ENCODE measurements at regions not wholly inside any gene's neighbourhood (a gene's known extent, or its start where the extent isn't known, plus 50 kb on each side); places are given as distances from the start of the nearest gene placed in this dataset.

- no peak overlapping the region for H3K27ac ChIP-seq (ENCODE audit: low read depth, low read length)
- no peaks in the 10 kb centered on the region for H3K79me2 ChIP-seq (ENCODE audit: insufficient read depth, low read length)
- no peaks in the 10 kb centered on the region for H3K36me3 ChIP-seq (ENCODE audit: low read length)
- no peaks in the 10 kb centered on the region for H3K9me3 ChIP-seq (ENCODE audit: insufficient read depth, low read length)
- no peak overlapping the region for H3K9ac ChIP-seq (ENCODE audit: low read length)
- H3K27me3 ChIP-seq (ENCODE audit: low read length), result no peaks in the 10 kb centered on the region
- H3F3A ChIP-seq (ENCODE audit: insufficient read depth), result no peaks in the 10 kb centered on the region
- H2AFZ ChIP-seq (ENCODE audit: low read depth, low read length, severe bottlenecking), result no peak overlapping the region
- no peak for TF ChIP-seq CTCF (IDR thresholded peaks at IDR 0.05; ENCODE audit: insufficient read depth, low read length, poor library complexity, severe bottlenecking)
- no peak for TF ChIP-seq EZH2phosphoT487 (conservative IDR thresholded peaks at IDR 0.05; ENCODE audit: low read length)
- no peak overlapping the region for H3K4me2 ChIP-seq (ENCODE audit: low read depth, low read length, poor library complexity, severe bottlenecking)
- no peaks in the 10 kb centered on the region for H3K9me2 ChIP-seq (replicated peaks; ENCODE audit: insufficient read depth, low read length)
- H3K4me3 ChIP-seq (ENCODE audit: insufficient read depth, low read length, poor library complexity, severe bottlenecking), result no peak overlapping the region
- H4K20me1 ChIP-seq (ENCODE audit: low read depth, low read length), result no peaks in the 10 kb centered on the region
These were observed 459.8 kb upstream of the CTSO start for GRCh38 chr4:156413239-156414135.

DNA sequence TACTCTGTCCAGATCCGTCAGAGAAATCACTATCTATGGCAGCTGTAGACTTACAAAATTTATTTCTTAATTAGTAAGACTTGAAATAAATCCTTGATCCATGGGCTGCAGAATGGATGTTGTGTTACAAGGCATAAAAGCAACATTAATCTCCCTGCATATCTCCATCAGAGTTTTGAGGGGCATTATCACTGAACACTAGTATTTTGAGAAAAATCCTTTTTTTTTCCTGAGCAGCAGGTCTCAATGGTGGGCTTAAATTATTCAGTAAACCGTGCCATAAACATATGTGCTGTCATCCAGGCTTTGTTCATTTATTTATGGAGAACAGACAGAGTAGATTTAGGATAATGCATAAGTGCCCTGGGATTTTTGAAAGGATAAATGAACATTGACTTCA lies 457.9 kb upstream of the CTSO start:
- H3K9me3 ChIP-seq (ENCODE audit: insufficient read depth, low read length), result no peaks in the 10 kb centered on the region
- H2AFZ ChIP-seq (ENCODE audit: low read depth, low read length, severe bottlenecking), result no peak overlapping the region
- H3K79me2 ChIP-seq (ENCODE audit: insufficient read depth, low read length), result no peaks in the 10 kb centered on the region
- no peak overlapping the region for H3K27ac ChIP-seq (ENCODE audit: low read depth, low read length)
- no peaks in the 10 kb centered on the region for H4K20me1 ChIP-seq (ENCODE audit: low read depth, low read length)
- H3K9me2 ChIP-seq (replicated peaks; ENCODE audit: insufficient read depth, low read length), result no peaks in the 10 kb centered on the region
- H3K36me3 ChIP-seq (ENCODE audit: low read length), result no peaks in the 10 kb centered on the region
- TF ChIP-seq EZH2phosphoT487 (conservative IDR thresholded peaks at IDR 0.05; ENCODE audit: low read length), result no peak
- no peak for TF ChIP-seq CTCF (IDR thresholded peaks at IDR 0.05; ENCODE audit: insufficient read depth, low read length, poor library complexity, severe bottlenecking)
- H3F3A ChIP-seq (ENCODE audit: insufficient read depth), result no peaks in the 10 kb centered on the region
- no peaks in the 10 kb centered on the region for H3K27me3 ChIP-seq (ENCODE audit: low read length)
- no peak overlapping the region for H3K9ac ChIP-seq (ENCODE audit: low read length)
- no peak overlapping the region for H3K4me2 ChIP-seq (ENCODE audit: low read depth, low read length, poor library complexity, severe bottlenecking)
- H3K4me3 ChIP-seq (ENCODE audit: insufficient read depth, low read length, poor library complexity, severe bottlenecking), result no peak overlapping the region

DNA sequence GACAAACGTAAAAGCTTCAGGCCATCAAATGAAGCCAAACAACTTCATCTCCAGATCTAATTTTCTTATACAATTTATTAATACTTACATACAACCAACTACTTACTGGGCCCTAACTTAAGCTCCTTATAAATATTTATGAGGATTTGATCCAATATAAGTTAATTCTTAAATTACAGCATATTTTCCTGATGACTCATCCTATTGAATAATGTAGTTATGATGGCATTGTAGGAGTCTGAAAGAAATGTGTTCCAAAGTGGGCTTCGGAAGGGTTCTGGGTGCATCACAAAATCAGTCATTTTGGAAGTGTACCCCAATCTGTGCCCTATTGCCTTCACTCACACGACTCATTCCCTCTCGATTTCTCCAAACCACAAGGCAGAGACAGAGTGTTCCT lies 455.1 kb upstream of the CTSO start:
- H3K79me2 ChIP-seq (ENCODE audit: insufficient read depth, low read length), result no peaks in the 10 kb centered on the region
- H3K27ac ChIP-seq (ENCODE audit: low read depth, low read length), result no peak overlapping the region
- no peaks in the 10 kb centered on the region for H3K9me2 ChIP-seq (replicated peaks; ENCODE audit: insufficient read depth, low read length)
- H4K20me1 ChIP-seq (ENCODE audit: low read depth, low read length), result no peaks in the 10 kb centered on the region
- no peak overlapping the region for H3K4me2 ChIP-seq (ENCODE audit: low read depth, low read length, poor library complexity, severe bottlenecking)
- H3F3A ChIP-seq (ENCODE audit: insufficient read depth), result no peaks in the 10 kb centered on the region
- H3K27me3 ChIP-seq (ENCODE audit: low read length), result no peaks in the 10 kb centered on the region
- no peak for TF ChIP-seq EZH2phosphoT487 (conservative IDR thresholded peaks at IDR 0.05; ENCODE audit: low read length)
- no peak for TF ChIP-seq CTCF (IDR thresholded peaks at IDR 0.05; ENCODE audit: insufficient read depth, low read length, poor library complexity, severe bottlenecking)
- no peak overlapping the region for H3K9ac ChIP-seq (ENCODE audit: low read length)
- no peaks in the 10 kb centered on the region for H3K9me3 ChIP-seq (ENCODE audit: insufficient read depth, low read length)
- no peaks in the 10 kb centered on the region for H3K36me3 ChIP-seq (ENCODE audit: low read length)
- H3K4me3 ChIP-seq (ENCODE audit: insufficient read depth, low read length, poor library complexity, severe bottlenecking), result no peak overlapping the region
- no peak overlapping the region for H2AFZ ChIP-seq (ENCODE audit: low read depth, low read length, severe bottlenecking)
